Activated CD4-positive, alpha-beta T cell treated with anti-CD3 and anti-CD28 coated beads for 48 hours (primary cell): ENCODE measurements at regions not wholly inside any gene's neighbourhood (a gene's known extent, or its start where the extent isn't known, plus 50 kb on each side); places are given as distances from the start of the nearest gene placed in this dataset.
"Not testable (repeated sequence)": the region's sequence is repeated elsewhere in the genome, so short reads cannot be mapped to it uniquely, and the experiment has no call there.

Experiments
- DNase-seq: peaks from one replicate; pipeline ENCODE4 v3.0.0-alpha.2; 2020

DNA sequence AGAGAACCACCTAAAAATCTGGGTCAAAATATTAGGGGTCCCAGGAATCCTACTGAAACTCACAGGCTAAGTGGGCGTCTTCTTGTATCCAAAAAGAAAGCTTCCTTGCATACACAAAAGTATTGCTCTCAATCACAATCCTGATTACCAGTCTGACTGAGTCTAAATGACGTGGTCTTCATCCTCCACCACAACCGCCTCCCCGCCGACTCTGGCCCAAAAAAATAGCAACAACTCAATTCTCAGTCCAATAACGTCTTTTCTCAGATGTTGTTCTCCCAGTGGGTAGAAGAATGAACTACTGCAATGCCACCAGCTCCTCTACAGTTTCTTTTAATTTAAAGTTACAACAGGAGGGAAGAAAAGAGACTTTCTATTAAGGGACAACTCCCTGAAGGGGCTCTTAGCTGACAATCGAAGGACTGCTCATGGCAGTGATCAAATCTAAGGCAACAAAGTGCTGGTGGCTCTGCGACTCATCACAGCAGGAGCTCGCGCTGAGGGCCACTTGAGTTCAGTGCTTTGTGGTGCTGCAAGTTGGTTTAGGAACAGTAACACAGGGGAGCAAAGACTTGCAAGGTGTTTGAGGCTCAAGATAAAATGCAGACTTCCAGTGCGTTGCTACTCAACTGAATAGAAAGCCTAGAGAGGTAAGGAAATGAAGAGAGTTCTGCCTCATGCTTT is 394.1 kb downstream of the BCAT1 start:
- DNase-seq, result no peak

DNA sequence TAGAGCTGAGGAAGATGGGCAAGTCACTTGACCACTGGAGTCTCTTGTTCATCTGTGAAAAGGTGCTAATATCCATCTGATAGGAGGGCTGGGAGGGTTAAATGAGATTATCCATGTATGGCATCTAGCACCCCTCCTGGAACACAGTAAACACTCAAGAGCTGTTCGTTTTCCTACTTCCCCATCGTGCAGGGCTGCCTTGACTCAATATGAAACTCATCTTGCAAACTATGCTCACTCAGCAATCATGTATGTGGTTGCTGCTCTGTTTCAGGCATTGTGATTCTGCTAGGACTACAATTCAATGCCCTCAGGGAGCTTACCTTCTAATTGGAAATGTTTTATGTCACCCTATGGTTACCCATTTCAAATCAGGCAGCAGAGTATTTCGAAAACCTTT is 395.6 kb downstream of the BCAT1 start:
- no peak for DNase-seq

DNA sequence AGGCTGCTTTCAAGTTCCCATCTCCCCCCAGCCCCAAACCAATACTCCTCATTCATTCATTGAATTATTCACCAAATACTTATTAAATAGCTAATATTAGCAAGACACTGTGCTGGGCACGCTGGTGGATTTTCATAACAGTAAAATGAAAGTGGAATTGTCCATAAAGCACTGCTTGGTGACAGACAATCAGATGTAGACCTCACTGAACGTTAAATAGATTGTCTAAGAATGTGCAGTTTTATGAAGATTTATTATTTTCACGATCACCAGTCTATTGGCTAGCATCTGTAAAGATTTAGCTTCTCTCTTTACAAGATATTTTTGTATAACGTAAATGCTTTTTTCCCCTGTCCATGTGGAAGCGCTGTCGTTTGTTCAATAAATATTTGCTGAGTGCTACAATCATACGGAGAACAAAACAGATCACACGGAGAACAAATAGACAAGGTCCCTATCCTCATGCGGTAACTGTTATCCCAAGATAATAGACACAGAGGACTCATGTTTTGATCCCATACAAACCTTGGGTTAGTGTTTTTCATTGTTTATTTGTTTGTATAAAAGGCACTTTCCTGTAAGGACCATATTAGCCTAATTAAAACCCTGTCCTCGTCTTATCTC is 397.6 kb downstream of the BCAT1 start:
- no peak for DNase-seq

DNA sequence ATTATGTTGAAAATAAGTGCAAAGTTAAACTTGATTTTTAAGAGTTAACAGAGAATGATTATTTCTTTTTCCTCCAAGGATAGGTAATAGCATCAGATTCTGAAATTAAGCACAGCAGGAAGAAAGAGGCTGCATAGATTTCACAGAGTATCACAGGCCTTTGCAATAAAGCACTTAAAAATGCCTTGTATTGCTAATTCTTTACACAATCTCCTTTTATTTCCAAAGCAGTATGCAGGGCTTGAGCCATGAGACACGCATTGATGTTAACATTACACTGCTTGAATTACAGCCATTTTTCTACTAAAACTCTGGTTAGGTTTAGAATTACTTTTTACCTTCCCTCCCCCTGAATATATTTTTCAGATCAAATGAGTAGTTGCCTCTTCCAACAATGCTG is 398.3 kb downstream of the BCAT1 start:
- no peak for DNase-seq

DNA sequence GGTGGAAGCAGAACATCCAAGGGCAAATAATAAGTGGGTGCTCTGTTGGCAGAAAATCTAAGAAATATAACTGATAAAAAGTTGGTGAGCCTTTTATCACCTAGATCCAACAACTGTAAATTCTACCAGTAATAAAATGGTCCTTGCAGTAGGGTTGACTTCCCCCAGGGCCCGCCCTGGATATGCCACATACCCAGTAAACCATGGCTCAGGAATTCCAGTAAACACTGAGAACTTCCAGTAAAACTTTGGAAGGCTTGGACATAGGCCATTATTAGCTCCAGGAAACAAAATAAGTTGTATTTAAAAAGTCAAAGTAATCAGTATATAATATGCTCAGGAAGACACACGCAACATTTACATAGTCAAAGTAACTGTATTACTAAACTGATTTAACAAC is 402.2 kb downstream of the BCAT1 start:
- DNase-seq, result no peak

DNA sequence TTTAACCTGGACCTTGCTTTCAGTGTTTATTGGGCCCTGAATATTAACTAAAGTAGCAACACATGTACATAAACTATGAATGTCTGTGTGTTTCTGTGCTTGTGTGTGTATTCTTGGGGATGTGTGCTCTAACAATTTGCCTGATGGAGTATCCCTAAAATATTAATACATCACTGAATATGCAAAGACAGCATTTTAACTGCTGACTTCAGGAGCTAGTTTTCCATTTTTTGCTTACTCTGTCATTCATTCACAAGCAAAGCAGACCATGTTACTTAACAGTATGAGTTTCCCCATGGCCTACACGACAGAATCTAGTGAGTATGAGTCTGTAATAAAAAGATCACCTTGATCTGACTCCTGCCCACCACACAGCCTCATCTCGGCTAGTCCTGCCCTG is 402.8 kb downstream of the BCAT1 start:
- DNase-seq, result no peak

DNA sequence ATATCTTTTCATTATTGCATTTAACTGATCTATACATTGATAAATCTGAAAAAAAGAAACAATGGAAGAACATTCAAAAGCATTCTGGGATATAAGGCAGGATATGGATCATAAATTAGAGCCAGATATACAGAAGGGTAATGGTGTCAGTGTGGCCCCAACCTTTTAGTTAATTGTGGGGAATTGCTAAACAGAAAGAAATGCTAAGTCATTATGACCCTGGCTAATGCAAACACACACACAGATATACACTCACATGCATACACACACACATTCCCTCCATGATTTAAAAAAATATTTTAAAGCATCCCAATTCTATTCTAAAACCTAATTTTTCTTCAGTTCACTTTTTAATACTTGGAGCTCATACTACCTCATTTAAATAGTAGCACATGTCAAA is 404.5 kb downstream of the BCAT1 start:
- DNase-seq, result no peak

DNA sequence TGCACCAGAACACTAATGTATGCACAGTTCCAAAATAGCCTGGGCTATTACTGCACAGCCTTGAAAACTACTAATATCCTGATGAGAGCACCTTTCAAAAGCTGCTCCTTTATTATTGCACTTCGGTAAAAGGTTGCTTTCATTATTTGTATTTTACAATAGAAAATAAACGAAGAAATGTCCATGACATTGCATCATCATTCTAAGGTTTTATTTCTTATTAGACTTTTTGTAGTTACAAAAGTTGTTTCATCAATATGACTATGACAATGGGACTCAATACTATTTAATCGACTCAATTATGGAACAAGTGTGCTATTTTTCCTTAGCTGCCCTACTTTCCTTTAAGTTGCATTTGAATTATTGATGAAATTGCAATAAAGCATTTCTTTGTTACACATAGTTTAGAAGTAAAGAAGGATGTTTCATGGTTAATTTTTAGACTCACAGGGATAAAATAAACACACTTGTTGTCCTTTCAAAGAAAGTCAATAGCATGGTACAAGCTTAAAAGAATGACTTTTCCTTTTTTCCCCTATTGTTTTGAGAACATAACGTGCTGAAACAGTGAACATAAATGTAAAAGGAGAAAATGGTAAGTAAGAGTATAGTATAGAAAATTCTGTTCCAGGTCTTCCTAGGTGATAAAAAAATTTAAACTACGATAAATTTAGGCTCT is 407.6 kb downstream of the BCAT1 start:
- no peak for DNase-seq

DNA sequence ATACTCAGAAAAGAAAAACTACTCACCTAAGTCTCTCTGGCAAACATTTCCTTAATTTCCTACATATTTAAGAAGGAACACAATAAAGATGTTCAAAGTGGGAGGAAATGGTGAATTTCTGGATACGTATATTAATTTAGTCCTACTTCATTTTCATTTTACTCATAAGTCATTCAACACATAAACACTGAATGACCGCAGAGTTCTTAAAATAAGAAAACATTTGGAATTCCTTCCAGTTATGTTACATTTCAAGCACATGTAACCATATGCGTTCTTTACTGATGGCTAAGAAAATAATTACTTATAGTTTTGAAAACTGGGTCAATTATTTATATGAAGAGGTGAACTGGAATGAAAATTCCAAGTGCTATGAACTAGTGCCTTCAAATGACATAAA is 409.3 kb downstream of the BCAT1 start:
- DNase-seq, result no peak

DNA sequence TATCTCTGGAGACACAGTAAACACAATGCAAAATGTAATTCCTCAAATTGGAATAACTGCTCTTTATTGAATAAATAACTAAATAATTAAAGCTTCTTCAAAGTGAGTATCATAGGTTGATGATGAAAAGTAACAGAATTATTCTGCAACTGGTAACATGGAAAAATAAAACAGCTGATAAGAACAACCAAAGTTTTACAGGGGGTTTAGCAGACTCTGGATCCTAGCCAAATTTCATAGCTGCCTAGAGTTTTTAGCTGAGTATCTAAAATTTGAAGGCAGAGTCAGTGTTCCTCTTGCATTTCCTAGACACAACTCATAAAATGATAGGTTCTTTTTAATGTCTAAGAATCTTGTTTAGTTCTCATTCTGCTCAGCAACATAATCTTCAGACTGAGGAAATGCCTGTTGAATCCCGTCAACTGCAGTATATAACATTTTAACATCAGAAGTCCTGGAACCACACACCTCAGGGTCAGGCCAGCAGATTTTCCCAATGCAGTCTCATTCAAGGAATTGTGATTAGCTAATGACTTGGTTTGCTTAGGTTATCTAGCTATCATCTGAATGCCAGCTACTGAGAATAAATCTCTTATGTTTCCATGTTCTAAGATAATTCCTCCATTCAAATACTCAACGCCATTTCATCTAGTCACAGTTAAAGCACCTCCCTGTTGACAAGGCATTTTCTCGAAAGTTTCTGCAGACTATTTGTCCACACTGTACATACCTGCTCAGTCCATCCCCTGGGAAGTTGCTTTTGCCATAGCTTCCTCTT is 411.6 kb downstream of the BCAT1 start:
- no peak for DNase-seq

DNA sequence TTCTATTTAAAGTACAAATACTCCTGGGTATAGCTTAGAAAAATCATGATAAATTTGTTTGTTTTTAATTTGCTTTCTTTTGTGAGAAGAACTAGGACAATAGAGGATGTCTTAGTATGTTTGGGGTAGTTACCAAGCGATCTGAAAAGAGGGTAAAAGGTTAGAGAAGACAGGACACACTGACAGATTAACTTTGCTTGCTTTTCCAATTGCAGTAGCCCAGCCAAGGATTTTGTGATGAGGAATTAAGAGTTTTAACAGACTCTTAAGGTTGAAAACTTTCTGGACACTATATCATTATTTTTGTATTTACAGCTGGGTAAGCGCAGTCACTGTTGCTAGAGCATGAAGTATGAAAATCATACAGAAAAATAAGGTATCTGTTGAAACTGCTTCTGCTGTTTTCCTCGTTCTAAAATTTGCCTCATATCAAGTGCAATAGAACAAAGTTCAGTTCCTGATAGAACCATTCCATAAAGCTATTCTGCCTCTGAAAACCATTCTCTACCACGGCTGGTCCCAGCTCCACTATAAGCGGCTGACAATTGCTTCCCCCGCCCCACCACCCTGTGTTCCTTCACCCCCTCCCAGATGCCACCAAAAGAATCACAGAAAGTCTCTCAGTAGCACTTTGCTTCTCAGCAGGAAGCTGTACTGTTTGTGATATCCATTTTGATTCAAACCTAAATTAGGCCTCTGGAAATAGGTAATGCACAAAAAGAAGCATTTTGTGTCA is 413.4 kb downstream of the BCAT1 start:
- no peak for DNase-seq

DNA sequence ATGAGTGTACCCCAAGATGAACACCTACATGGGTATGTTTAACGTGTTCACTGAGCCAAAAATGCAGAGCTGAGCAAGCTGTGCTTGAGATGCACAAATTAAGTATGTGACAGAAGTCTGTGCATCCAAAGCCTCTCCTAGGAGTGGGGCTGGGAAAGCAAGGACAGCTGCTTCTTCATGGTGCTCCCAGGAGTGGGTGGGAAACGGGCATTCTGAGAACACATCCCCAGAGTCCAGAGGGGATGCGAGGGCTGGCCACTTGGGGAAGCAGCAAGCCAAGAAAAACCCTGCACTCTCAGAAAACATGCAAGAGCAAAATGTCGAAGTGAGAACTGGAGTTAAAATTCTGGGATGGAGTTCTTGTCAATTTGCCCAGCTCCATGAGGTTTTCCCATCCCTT is 414.3 kb downstream of the BCAT1 start:
- DNase-seq, result no peak

DNA sequence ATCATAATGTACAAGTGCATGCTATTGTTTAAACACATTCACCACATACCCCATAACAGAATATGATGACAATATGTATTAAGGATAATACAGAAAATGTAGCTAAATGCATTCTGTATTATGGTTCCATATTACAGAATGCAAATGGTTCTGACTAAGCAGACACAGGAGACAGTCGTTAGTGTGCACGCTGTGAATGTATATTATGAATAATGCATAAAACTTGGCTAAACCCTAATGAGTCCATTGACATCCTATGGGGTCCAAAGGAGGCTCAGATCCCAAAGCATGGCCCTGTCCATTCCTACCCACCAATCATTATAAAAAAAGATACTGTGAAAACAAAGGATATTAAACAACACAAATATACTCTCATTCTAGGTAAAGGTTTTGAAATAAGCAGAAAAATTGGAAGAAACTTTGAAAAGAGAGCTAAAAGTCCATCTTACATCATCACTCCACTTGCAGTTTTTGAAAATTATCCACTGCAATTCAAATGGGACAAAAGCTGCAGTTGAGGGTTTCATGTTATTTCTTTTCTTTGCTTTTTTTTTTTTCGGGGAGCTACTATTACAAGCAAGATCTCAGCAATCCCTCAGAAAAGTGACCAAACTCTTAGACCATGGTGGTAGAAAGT is 415.1 kb downstream of the BCAT1 start:
- DNase-seq, result no peak

DNA sequence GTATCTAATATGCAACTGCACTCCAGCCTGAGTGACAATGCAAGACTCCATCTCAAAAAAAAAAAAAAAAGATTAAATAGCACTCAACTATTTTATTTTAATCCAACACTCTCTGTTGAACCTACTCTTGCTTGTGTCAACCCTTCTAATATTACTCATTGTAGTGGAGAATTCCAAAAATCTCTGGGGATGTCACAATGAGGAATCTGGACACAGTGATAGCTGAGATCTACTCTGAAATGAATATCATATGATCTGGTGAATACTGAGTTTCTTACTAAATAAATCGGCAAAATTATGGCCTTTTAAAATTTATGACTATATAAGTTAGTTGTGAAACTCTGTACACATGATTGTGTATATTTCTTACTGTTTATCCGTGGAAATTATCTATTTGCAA is 418.2 kb downstream of the BCAT1 start:
- DNase-seq, result no peak

DNA sequence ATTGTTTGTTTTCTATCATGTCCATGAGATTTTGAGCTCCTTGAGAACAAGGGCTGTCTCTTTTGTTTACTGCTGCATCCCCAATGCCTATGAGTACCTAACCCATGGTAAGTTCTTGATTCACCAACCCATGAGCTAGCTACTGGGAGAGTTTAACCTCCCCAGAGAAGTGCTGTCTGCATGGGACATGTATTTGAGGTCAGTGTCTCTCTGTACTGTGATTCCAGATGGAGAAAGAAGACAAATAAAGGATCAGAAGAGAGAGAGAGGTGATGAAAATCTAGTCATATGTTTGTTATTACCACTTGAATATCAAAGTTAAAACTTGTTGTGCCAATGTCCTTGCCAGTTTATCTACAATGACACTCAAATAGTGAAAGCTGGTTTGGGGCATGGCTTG is 421.8 kb downstream of the BCAT1 start:
- no peak for DNase-seq

DNA sequence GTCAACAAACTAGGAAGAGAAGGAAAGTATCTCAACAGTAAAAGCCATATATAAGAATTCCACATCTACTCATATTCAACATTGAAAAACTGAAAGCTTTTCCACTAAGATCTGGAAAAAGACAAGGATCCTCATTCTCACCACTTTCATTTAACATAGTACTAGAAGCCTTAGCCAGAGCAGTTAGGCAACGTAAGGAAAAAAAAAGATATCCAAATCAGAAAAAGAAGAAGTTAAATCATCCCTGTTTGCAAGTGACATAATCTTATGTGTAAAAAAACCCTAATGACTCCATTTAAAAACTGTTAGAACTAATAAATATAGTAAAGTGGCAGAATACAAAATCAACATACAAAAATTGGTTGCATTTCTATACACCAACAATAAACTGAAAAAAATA is 426.2 kb downstream of the BCAT1 start:
- no peak for DNase-seq

DNA sequence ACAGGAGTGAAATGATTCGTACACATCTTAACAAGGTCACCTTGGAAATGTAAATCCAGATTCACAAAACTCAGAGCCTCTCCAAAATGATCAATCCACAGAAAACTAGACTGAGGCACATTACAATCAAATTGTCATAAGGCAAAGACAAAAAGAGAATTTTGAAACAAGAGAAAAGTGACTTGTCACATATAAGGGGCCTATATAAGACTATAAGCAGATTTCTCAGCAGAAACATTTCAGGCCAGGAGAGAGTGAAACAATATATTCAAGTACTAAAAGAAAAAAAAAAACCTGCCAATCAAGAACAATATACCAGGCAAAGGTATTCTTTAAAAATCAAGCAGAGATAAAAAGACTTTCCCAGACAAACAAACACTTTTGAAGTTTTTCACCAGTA is 429.1 kb downstream of the BCAT1 start:
- no peak for DNase-seq

DNA sequence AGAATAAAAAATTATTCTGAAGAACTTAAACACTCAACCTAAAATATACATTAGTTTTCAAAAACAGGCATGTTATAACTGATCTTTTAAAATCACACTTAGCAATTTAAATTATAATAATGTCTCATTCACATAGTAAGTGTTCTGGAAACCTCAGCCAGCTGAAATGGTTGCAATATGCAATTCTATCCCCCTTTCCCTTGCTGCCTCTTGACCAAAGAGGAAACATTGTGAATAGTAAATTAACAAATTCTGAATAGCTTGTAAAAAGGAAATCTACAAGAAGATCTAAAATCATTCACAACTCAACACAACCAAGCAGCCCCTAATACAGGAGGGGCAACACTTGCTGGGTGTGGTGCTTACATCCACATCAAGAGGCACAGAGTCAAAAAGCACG is 431.9 kb downstream of the BCAT1 start:
- no peak for DNase-seq

DNA sequence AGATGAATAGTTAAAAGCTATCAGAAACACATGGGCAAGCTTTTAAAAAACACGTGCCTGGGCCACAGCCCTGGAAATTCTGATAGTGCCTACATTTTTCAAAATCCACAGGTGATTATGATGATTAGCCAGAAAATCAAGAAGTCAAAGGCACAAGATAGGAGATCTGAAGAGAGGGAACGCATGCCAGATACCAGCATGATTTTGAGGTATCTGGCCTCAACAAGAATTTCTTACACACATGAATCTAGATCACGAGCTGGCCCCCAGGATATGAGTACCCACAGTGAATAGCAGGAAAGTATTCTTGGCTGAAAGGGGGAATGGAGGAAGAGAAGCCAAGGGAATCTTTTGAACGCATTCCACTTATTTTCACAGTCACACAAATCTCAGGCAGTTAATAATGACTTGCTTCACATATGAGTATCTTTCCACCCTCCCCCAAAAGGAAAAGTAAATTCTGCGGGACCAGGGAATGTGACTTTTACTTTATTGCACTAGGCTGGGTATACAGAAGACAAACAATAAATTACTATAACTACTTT is 438.2 kb downstream of the BCAT1 start:
- DNase-seq, result no peak

DNA sequence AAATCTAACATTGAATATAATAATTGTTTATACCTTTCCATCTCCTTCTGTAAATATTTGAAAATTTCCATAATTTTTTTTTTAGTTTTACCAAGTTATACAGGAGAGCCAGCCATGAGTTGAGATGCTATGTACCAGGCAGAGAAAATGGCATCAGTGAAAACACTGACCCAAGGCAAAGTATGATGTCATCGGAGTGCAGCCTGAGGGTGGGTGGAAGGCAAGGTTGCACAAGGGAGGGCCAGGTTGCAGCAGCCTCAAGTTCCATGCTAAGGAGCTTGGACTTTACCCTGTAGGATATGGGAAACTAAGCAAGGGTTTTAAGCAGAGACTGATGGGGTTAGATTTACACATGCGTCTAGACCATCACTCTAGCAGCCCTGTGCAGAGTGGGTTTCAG is 441.1 kb downstream of the BCAT1 start:
- DNase-seq, result no peak

DNA sequence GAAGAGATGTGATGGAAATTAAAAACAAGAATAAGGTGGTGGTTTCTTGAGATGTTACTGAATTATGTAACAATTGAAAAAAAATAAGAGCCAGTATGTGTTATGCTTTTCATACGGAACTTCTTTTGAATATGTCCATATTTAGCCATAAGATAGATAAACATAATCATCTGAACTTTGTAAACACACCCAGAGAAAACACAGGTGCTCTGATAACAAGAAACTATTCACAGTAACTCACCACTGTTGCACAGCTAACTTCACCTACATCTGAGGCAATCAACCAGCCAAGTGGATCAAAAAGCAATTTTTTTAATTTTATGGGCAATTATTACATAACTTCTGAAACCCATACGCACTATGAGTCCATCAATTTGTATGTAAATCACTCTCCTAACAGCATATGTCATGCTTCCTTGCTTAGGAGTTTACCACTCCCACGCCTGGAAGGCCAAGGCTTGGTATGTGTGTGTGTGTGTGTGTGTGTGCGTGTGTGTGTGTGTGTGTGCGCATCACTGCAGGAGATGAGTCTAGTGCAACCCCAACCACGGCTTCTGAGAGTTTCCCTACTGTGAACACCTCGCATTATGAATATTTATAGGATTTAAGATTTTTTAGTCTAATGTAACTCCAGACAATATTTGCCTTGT is 443.4 kb downstream of the BCAT1 start:
- DNase-seq, result no peak

DNA sequence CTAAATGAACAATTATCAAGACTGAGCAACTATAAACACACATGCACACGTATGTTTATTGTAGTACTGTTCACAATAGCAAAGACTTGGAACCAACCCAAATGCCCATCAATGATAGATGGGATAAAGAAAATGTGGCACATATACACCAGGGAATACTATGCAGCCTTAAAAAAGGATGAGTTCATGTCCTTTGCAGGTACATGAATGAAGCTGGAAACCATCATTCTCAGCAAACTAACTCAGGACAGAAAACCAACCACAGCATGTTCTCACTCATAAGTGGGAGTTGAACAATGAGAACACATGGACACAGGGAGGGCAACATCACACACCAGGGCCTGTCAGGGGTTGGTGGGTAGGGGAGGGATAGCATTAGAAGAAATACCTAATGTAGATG is 445.4 kb downstream of the BCAT1 start:
- DNase-seq, result not testable (repeated sequence)
